Liver (tissue), 3 donors: ENCODE measurements at regions not wholly inside any gene's neighbourhood (a gene's known extent, or its start where the extent isn't known, plus 50 kb on each side); places are given as distances from the start of the nearest gene placed in this dataset.

Experiments
- ATF3 ChIP-seq: IDR thresholded peaks from 2 replicates; pipeline ENCODE4 v1.6.1; 2016; ENCODE audit warnings: antibody characterized with exemption
- CTCF ChIP-seq: fragments of 150-350 bp; IDR thresholded peaks from 2 replicates; pipeline ENCODE4 v1.5.1; 2017; ENCODE audit warnings: improper control_type of control experiment, low read depth, low read length; ENCODE audit not compliant: missing input control
- EGR1 ChIP-seq, 2 donors: IDR thresholded peaks; 2 replicates each; pipeline ENCODE4 v1.6.1; 2016 to 2018; ENCODE audit warnings: antibody characterized with exemption in 2 of 2, low read depth in 2 of 2
- FOXA1 ChIP-seq: IDR thresholded peaks from 2 replicates; pipeline ENCODE4 v1.6.1; 2016; ENCODE audit warnings: antibody characterized with exemption
- FOXA2 ChIP-seq: IDR thresholded peaks from 2 replicates; pipeline ENCODE4 v1.6.1; 2016; ENCODE audit warnings: antibody characterized with exemption
- GABPA ChIP-seq, 2 donors: IDR thresholded peaks in 1 of 2; conservative IDR thresholded peaks in 1 of 2; 2 replicates each; pipeline ENCODE4 v1.6.1; 2016; ENCODE audit warnings: antibody characterized with exemption in 2 of 2, mild to moderate bottlenecking in 1 of 2, moderate library complexity in 1 of 2
- JUND ChIP-seq, 2 donors: IDR thresholded peaks; 2 replicates each; pipeline ENCODE4 v1.6.1; 2016; ENCODE audit warnings: antibody characterized with exemption in 2 of 2
- MAX ChIP-seq: IDR thresholded peaks from 2 replicates; pipeline ENCODE4 v1.6.1; 2016; ENCODE audit warnings: antibody characterized with exemption
- RAD21 ChIP-seq, 2 donors: IDR thresholded peaks; 2 replicates each; pipeline ENCODE4 v1.6.1; 2016; ENCODE audit warnings: antibody characterized with exemption in 2 of 2, mild to moderate bottlenecking in 2 of 2
- REST ChIP-seq: IDR thresholded peaks from 2 replicates; pipeline ENCODE4 v1.6.1; 2016; ENCODE audit warnings: antibody characterized with exemption, mild to moderate bottlenecking
- SP1 ChIP-seq: IDR thresholded peaks from 2 replicates; pipeline ENCODE4 v1.6.1; 2018; ENCODE audit warnings: antibody characterized with exemption, mild to moderate bottlenecking
- TAF1 ChIP-seq: conservative IDR thresholded peaks from 2 replicates; pipeline ENCODE4 v1.6.1; 2016; ENCODE audit warnings: antibody characterized with exemption, mild to moderate bottlenecking
- YY1 ChIP-seq: IDR thresholded peaks from 2 replicates; pipeline ENCODE4 v1.6.1; 2016; ENCODE audit warnings: antibody characterized with exemption, mild to moderate bottlenecking
- ZBTB33 ChIP-seq: IDR thresholded peaks from 2 replicates; pipeline ENCODE4 v1.6.1; 2016; ENCODE audit warnings: antibody characterized with exemption
- donor health status: healthy.
- donor health status: healthy.

GRCh38 chr13:105441051-105441750 lies 1094.3 kb downstream of the EFNB2 start:
- TF ChIP-seq ATF3: no peak
- TF ChIP-seq CTCF: no peak
- TF ChIP-seq RAD21 (IDR thresholded peaks at IDR 0.05): no peak
- TF ChIP-seq YY1: no peak
- TF ChIP-seq ZBTB33: no peak
- TF ChIP-seq MAX: no peak
- no peak for TF ChIP-seq JUND (IDR thresholded peaks at IDR 0.05)
- TF ChIP-seq SP1: no peak
- TF ChIP-seq REST: no peak
- no peak for TF ChIP-seq FOXA1
- no peak for TF ChIP-seq EGR1 (IDR thresholded peaks at IDR 0.05; ENCODE audit: low read depth in 2 of 2)
- TF ChIP-seq GABPA (IDR thresholded peaks at IDR 0.05 in 1 of 2, conservative IDR thresholded peaks at IDR 0.05 in 1 of 2): no peak
- TF ChIP-seq FOXA2: no peak
- TF ChIP-seq TAF1: no peak
